ENCODE measurements at regions not wholly inside any gene's neighbourhood (a gene's known extent, or its start where the extent isn't known, plus 50 kb on each side); places are given as distances from the start of the nearest gene placed in this dataset.
"Not testable (repeated sequence)": the region's sequence is repeated elsewhere in the genome, so short reads cannot be mapped to it uniquely, and the experiment has no call there.

DNA sequence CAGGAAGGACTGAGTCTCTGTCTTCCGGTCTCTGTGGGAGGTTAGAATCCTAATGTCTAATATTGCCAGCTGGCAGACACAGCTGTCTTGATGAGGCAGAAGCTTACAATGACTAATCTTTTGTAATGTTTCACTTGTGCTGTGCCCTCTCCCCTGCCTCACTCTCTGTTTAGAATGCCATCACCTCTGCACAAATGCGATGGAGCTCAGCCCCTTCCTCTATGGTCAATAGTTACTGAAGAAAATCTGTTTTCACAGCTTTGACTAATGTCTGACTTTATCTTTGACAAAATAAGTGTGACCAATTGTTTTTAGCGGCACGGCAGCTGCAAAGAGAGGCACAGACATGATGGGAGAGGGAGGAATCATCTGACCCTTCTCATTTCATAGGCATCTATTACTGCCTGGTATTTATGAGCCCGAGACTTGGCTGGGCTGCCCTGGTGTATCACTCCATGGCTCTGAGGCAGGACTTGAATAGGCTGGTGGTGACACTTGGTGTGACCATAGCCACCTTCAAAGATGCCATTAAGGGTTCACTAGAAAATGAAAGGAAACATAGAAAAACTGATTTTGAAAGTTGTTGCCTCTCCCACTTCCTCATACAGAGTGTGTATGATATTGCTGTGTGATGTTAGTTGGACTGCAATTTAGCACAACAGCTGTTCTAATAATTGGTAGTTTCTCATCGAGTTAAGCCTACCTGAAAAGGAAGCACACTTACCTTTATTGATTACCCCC, 163.2 kb upstream of the NBPF11 start:
- DNase-seq: peak; percentile 66

- no peak for DNase-seq
Observed at GRCh38 chr1:148310807-148311206, 158.7 kb upstream of the NBPF11 start.

- DNase-seq: no peak
Observed at GRCh38 chr1:148309940-148310500, 157.9 kb upstream of the NBPF11 start.

DNA sequence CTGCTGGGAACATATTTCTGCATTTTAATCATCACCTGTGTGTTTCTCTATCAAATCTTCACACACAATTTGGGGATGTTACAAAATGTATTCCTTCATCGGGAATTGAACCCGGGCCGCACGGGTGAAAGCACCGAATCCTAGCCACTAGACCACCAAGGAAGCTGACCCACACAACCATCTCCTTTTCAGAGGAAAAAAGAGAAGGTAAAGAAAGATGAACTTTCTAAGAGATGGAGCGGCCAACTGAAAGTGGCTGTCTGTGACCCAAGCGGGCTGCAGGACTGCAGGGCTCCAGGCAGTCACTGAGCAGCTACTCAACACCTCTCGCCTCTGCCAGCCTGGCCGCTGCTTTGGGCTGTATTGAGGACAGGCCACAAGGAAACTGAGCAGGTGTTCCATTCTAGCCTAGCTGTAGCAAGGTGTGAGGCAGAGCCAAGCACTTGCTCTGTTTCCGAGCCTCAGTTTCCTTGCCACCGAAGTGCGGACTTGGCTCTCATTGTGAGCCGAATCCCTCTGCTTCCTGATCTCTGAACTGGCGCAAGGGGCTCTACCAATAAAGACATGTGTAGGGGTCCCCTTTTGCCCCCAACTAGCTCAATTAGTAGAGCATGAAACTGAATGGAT, 156.9 kb upstream of the NBPF11 start:
- no peak for DNase-seq

- DNase-seq: no peak
Observed at GRCh38 chr1:148307583-148308185, 155.6 kb upstream of the NBPF11 start.

- not testable (repeated sequence) for DNase-seq
Observed at GRCh38 chr1:148304935-148305334, 152.9 kb upstream of the NBPF11 start.

DNA sequence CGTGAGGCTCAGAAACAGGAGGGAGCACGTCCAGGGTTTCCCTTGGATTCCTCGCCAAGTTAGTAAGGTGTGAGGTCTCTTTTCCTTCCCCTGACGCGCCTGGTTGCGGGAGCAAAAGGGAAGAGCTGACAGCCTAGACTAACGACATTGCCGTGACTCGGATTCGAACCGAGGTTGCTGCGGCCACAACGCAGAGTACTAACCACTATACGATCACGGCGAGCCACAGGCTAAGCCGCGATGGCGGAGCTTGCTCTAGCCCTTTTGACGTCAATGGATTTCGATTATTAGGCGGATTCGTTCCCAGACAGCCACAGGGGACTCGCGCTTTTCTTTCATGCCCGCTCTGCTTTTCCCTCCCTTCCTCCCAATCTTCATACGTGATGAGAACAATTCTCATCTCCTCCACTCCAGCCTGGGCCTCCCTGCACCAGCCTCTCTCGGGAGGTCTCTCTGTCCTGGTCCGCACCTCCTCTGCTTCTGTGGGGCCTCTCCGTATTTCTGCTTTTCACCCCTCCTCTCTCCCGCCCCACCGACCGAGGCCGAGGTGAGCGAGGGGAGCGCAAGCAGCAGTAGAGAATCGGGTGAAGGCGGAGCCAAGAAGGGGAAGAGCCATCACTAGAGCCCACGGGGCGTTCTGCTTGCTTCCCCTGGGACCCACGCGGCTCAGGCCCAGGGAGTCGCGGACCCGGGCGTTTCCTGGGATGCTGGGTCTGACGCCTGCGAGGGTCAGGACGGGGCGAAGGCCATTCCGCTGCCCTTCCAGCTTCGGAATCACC, 150.7 kb upstream of the NBPF11 start:
- DNase-seq: not testable (repeated sequence)

- not testable (repeated sequence) for DNase-seq
Observed at GRCh38 chr1:148297852-148298251, 145.8 kb upstream of the NBPF11 start.

- DNase-seq: no peak
Observed at GRCh38 chr1:148296511-148296910, 144.4 kb upstream of the NBPF11 start.

GRCh38 chr1:148294116-148294807, 142.2 kb upstream of the NBPF11 start:
- DNase-seq: no peak

DNA sequence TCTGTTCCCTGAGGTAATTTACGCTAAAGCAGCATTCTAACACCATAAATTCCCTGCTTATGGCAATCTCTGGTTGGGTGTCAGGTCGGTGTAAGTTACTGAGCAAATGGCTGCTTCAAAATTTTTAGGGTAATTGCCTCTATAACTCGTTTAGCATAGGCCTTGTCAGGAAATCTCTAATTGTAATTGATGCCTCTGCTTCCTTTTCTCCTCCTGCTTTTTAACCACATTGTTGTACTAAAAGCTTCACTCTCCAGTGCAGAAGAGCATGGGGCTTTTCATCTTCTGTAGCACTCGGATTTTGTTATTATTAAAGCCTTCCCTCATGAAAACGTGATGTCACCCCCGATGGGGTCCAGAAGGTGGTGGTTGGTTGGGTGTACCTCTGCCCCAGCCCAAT, 141.6 kb upstream of the NBPF11 start:
- no peak for DNase-seq

- DNase-seq: no peak
Observed at GRCh38 chr1:148292915-148293314, 140.8 kb upstream of the NBPF11 start.

DNA sequence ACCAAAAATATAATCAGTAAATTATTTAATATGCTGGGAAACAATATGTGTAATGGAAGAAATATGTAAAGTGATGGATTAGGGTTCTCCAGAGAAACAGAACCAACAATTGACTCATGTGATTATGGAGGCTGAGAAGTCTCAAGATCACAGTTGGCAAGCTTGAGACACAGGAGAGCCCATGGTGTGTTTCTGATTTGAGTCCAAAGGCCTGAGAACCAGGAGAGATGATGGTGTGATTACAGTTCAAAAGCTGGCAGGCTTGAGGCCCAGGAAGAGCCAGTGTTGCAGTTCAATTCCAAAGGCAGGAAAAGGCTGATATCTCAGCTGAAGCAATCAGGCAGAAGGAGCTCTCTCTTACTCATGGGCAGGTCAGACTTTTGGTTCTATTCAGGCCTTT, 138.8 kb upstream of the NBPF11 start:
- no peak for DNase-seq

DNA sequence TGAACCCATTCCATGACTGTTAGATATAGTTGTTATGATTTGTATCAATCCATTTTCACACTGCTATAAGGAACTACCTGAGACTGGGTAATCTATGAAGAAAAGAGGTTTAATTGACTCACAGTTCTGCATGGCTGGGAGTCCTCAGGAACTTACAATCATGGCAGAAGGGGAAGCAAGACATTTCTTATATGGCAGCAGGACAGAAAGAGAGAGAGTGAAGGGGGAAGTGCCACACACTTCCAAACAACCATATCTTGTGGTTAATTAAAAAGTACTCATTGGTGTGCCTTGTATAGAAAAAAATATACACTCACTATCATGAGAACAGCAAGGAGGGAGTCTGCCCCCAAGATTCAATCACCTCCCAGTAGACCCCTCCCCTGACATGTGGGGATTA, 137.6 kb upstream of the NBPF11 start:
- DNase-seq: no peak

- DNase-seq: not testable (repeated sequence)
Observed at GRCh38 chr1:148285946-148286345, 133.9 kb upstream of the NBPF11 start.

DNA sequence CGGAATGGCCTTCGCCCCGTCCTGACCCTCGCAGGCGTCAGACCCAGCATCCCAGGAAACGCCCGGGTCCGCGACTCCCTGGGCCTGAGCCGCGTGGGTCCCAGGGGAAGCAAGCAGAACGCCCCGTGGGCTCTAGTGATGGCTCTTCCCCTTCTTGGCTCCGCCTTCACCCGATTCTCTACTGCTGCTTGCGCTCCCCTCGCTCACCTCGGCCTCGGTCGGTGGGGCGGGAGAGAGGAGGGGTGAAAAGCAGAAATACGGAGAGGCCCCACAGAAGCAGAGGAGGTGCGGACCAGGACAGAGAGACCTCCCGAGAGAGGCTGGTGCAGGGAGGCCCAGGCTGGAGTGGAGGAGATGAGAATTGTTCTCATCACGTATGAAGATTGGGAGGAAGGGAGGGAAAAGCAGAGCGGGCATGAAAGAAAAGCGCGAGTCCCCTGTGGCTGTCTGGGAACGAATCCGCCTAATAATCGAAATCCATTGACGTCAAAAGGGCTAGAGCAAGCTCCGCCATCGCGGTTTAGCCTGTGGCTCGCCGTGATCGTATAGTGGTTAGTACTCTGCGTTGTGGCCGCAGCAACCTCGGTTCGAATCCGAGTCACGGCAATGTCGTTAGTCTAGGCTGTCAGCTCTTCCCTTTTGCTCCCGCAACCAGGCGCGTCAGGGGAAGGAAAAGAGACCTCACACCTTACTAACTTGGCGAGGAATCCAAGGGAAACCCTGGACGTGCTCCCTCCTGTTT, 128.9 kb upstream of the NBPF11 start:
- not testable (repeated sequence) for DNase-seq

GRCh38 chr1:148279002-148279542, 127.0 kb upstream of the NBPF11 start:
- not testable (repeated sequence) for DNase-seq

GRCh38 chr1:148277865-148278279, 125.8 kb upstream of the NBPF11 start:
- DNase-seq: not testable (repeated sequence)

DNA sequence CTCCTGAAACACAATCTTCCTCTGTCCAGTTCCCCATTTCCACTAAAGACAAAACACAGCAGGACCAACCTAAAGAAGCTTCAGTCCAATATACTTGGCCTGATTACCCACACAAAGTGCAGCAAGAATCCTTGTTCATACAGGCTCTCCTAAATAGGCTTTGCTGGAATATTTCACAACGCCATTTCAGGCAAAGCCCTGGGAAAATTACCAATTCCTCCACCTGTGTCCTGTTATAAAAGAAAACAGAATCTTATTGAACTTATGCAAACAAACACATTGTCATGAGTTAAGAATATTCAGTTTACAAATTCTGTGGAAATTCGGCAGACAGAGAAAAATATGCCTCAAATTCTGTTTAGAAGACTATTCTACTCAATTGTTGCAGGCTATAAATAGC, 115.0 kb upstream of the NBPF11 start:
- DNase-seq: peak; percentile 34

DNA sequence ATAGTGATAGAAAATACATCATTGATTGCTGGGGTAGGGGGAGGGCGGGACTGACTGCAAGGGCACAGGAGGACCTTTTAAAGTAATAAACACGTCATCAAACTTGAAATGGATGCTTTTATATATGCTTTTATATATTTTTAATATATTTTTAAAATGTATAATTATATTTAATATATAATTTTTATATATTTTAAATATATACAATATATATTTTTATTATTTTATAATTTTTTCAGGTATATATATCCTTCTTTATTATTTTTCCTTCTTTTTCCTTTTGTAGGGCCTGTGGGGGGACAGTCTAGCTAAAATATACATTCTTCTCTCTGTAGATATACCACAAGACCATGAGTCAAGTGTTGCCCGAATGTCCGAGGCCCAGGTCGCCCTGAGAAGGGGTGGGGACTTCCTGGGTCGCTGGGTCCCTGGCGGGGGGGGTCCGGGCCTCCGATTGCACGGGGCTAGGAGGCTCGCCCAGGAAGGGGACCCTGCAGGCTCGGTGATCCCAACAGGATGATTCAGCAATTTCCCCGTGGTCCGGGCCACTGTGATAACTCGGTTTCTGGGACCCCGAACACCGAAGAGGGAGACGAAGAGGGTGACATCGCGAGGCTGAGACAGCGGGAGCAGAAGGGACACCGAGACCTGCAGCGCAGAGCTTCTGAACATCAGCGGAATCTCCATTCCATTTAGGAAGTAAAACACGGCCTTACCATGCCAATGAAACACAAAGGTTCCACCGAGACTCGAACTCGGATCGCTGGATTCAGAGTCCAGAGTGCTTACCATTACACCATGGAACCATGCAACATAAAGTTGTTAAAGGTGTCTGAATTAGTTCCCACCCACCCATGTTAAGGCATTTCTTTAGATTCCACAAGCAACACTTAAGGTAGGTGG, 112.5 kb upstream of the NBPF11 start:
- DNase-seq: peak; percentile 63
